Eye (tissue), 1 donor: ENCODE measurements at regions not wholly inside any gene's neighbourhood (a gene's known extent, or its start where the extent isn't known, plus 50 kb on each side); places are given as distances from the start of the nearest gene placed in this dataset.

Experiments
- DNase-seq: peaks from one replicate; pipeline ENCODE4 v3.0.0-alpha.2; 2015

DNA sequence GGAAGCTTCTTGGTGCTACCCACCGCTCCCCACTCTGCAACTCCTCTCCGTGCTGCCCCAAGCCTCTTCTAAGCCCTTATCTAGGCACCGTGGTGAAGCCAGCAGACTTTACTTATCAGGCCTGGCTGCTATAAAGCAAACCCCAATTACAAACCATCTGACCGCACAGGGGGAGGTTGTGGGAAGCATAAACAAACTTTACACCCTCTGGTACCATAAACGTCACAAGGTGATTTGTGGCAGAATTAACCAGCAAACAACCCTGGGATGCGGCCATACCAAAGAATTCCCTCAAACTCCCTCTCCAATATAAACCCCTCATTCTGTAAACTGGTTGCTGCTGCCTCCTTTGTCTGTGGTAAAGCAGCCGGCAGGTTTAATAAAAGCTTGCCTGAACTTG is 55.2 kb downstream of the MAGEC2 start:
- no peak for DNase-seq

GRCh38 chrX:142134533-142134932 is 70.6 kb downstream of the MAGEC2 start:
- DNase-seq = no peak

DNA sequence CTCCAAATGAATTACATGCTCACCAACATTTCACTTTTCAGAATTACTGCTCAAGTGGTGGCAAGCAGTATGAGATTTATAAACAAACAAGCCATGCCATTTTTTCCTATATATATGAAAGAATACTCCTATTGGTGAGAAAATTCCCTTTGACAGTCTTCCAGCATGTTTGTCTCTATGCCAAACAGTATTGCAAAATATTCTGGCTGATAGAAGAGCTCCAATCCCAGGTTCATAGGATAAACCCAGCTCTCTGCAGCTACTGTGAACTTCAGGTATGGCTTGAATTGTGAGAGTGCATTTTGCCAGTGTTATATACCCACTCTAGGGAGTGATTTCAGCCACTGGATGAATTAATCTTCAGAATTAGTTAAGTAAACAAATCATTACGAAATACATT is 108.8 kb downstream of the MAGEC2 start:
- no peak for DNase-seq

DNA sequence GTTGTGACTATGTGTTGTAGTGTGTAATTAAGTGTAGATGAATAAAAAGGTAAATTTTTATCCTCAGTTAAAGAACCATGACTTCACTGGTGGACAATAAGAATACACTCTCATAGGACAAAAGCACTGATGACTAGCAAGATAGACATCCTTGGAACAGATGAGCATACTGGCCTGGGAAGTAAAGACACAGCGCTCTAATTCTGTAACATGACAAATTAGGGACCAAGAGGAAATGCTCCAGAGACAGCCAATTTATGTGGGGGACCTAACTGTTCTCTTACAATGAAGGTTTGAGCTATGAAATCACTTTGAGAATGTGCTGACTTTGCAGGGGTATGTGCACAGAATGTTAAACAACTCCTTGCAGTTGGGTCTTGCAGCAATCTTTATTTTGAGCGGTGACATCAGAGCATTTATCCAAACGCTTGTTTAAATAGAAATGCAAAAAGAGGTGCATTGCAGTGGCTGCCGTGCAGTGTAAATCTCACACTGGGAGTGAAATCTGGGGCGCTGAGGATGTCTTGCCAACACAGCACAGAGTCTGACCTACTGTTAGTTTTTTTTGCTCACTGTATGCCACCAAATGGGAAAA is 109.3 kb downstream of the MAGEC2 start:
- DNase-seq = no peak

GRCh38 chrX:142089193-142089592 is 115.9 kb downstream of the MAGEC2 start:
- no peak for DNase-seq

DNA sequence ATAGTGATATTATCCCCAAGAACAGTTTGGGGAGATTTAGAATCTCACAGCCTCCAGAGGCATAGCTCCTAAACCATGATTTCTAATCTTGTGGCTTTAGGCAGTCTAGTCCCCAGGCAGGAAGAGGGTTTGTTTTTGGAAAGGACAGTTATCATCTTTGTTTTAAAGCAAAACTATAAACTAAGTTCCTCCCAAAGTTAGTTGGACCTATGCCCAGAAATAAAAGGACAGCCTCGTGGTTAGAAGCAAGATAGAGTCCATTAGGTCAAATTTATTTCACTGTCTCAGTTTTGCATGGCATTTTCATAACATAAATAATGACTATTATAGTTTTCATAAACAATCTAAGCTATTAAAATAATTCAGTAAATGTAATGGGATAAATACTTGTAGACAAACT is 120.5 kb downstream of the MAGEC2 start:
- DNase-seq = no peak

DNA sequence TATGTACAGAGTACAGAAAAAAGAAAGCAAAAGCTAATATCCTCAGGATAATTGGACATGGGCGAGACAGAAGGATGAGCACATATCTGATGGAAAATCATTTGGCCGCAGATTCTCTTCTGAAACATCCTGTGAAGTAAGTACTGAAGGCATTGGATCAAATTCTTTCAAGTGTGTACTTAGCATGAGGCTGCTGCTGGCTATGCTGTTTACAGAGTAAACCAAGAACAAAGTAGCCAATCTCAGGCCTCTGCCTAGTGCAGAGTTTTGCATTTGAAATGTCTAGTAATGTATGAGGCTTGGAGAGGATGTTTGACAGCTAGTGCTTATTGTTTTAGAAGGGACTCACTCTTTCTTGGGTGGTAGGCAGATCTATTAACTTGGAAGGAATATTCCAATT is 128.5 kb downstream of the MAGEC2 start:
- DNase-seq = no peak

DNA sequence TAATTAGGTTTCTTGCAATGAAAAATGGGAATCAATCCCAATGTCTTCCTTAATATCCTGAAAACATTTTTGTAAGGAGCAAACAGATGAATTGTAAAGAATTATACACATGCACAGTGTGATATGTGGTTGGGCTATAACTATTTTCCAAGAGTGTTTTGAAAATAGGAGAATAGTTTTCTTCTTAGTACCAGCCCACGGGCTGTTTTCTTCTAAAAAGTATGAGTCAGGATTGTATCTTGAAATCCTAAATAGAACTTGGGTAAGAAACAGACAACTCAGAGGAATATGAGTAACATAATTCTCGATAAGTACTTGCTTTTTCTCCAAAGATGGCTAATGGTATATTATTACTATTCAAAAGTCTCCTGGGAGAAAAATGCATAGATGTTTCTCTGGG is 136.7 kb downstream of the MAGEC2 start:
- DNase-seq = no peak

DNA sequence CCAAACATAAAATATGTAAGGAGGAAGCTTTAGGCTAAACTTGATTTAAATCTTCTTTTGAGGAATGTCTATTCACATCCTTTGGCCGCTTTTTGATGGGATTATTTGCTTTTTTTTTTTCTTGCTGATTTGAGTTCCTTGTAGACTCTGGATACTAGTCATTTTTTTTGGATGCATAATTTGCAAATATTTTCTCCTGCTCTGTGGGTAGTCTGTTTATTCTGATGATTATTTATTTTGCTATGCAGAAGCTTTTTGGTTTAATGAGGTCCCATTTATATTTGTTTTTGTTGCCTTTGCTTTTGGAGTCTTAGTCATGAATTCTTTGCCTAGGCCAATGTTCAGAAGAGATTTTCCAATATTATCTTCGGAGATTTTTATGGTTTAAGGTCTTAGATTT is 144.9 kb downstream of the MAGEC2 start:
- no peak for DNase-seq

GRCh38 chrX:142054094-142054493 is 150.4 kb downstream of the MAGEC1 start:
- DNase-seq = no peak

GRCh38 chrX:142052238-142052637 is 148.5 kb downstream of the MAGEC1 start:
- no peak for DNase-seq

DNA sequence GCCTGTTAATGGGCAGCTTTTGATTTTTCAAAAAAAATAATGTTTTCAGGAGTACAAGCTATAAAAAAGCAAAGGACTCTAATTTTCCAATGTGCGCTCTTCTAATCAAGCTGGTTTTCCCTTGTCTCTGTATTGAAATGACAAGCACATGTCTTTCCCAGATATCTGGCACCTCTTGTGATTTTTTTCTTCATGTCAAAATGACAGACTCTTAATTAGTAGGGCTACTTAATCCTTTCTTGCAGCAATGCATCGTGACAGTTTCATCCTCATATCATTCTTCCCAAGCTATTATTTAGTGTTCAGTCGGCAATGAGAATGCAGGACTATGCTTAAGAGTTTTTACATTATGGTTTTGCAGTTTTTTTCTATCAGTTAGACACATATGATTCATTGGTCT is 139.5 kb downstream of the MAGEC1 start:
- DNase-seq = peak; percentile 26

DNA sequence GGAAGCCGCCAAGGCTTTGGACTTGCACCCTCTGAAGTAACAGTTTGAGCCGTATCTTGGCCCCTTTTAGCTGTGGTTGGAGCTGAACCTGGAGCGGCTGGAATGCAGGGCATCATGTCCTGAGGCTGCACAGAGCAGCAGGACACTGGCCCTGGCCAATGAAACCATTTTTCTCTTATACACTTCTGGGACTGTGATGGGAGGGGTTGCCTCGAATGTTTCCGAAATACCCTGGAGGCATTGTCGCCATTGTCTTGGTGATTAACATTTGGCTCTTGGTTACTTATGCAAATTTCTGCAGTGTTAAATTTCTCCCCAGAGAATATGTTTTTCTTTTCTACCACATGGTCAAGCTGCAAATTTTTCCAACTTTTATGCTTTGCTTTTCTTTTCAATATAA is 137.2 kb downstream of the MAGEC1 start:
- no peak for DNase-seq

DNA sequence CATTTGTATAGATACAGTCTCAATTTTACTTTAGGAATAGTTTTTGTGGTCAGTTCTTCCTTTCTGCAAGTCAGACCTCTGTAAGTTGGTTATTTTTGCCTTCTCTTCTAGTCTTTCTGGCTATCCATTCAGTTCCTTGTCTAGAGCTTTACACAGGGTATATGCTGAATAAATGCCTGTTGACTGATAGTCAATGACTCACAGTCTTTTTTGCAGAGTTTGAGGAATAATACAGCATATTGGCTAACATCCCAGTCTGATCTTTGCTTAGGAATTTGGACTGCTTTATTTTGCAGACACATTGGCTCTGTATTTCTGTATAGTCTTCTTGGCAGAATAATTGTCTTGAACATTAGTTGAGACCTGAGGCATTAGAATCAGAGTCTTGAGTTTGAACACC is 132.4 kb downstream of the MAGEC1 start:
- no peak for DNase-seq

DNA sequence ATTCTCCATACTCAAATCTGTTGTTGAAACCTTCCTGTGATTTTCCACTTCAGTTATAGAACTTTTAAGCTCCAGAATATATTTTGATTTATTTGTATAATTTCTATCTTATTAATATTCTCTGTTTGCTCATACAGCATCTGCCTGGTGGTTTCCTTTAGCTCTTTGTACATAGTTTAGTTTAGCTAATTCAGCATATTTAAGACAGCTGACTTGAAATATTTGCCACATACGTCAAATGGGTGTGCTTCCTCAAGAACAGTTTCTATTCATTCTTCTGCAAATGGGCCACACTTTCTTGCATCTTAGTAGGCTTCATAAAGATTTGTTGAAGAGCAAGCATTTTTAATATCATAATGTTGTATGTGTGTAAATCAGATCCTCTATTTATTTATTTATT is 101.8 kb downstream of the MAGEC1 start:
- no peak for DNase-seq

GRCh38 chrX:142002471-142002870 is 98.8 kb downstream of the MAGEC1 start:
- DNase-seq = no peak

DNA sequence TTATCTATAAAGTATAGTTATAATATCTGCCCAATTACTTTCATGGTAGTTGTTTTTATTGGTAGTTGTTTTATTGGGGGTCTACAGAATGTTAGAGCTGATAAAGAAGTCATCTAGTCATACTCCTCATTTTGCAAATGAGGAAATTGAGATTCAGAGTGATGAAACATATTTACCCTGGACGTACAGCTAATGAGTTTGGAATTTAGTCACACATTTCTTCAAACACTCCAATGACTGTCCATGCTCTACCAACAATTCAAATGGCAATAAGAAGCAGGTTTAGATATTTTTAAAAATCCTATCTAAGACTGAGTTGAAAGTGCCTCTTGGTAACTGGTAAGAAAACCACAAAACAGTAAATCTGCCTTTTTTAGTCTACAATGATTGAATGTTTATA is 98.2 kb downstream of the MAGEC1 start:
- no peak for DNase-seq

GRCh38 chrX:141989815-141990214 is 86.1 kb downstream of the MAGEC1 start:
- DNase-seq = peak; percentile 0

DNA sequence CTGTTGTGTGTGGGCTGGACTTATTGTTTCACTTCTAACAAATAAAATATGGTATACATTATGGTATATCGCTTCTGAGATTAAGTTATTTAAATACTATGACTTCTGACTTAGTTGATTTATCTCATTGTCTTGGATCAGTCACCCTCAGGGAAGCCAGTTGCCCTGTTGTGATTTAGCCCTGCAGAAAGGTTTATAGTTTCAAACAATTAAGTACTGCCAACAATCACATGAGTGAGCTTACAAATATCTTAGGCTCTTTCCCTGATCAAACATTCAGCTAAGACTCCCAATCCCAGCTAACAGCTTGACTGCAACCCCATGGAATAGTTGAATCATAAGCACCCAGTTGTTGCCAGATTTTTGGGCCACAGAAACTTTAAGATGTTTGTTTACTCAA is 85.4 kb downstream of the MAGEC1 start:
- DNase-seq = no peak

- DNase-seq = no peak
These were observed 78.6 kb downstream of the MAGEC1 start for GRCh38 chrX:141982296-141982695.

- no peak for DNase-seq
These were observed 72.1 kb downstream of the MAGEC1 start for GRCh38 chrX:141975839-141976238.

- DNase-seq = no peak
These were observed 66.0 kb downstream of the MAGEC1 start for GRCh38 chrX:141969706-141970105.

DNA sequence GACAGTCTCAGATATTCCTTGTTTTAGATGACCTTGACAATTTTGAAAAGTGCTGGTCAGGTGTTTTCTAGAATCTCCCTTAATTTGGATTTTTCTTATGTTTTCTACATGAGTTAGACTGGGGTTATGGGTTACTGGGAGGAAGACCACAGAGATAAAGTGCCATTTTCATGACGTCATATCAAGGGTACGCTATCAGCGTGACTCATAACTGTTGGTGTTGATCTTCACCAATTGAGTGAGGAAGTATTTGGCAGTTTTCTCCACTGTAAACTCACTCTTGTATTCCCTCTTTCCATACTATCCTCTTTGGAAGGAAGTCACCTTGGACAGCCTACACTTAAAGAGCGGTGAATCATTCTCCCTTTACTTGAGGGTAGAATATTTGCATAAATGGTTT is 56.9 kb downstream of the MAGEC1 start:
- no peak for DNase-seq
